Cardiac fibroblast (primary cell): ENCODE measurements at regions not wholly inside any gene's neighbourhood (a gene's known extent, or its start where the extent isn't known, plus 50 kb on each side); places are given as distances from the start of the nearest gene placed in this dataset.

Experiments used
- DNase-seq, 2 donors: peaks; one replicate each; pipeline versions ENCODE4 v3.0.0 to v3.0.0-alpha.2; 2010; ENCODE audit warnings: low read depth in 2 of 2
- H3K4me3 ChIP-seq, 2 donors: replicated peaks in 1 of 2; 1 replicate in 1 of 2; 2 replicates in 1 of 2; pipeline ENCODE4 v1.5.1; 2011; ENCODE audit warnings: low read depth in 2 of 2, low read length in 2 of 2, mild to moderate bottlenecking in 2 of 2, moderate library complexity in 1 of 2
- CTCF ChIP-seq: IDR thresholded peaks from one replicate; pipeline ENCODE4 v1.5.1; 2011; ENCODE audit warnings: low read depth, mild to moderate bottlenecking, low read length, inconsistent platforms

- DNase-seq, result peak in 1 of 2 donors; percentile 3
- no peak overlapping the region for H3K4me3 ChIP-seq
- no peak for TF ChIP-seq CTCF
Measured at GRCh38 chr5:166961913-166962312, 1329.5 kb upstream of the WWC1 start.

- TF ChIP-seq CTCF, result no peak
Measured at GRCh38 chr5:166962461-166962860, 1329.0 kb upstream of the WWC1 start.

GRCh38 chr5:166963596-166963995 lies 1327.8 kb upstream of the WWC1 start:
- no peak for DNase-seq
- no peak for TF ChIP-seq CTCF
- no peak overlapping the region for H3K4me3 ChIP-seq

More at GRCh38 chr5:166962461-166962860, 1329.0 kb upstream of the WWC1 start:
- no peak overlapping the region for H3K4me3 ChIP-seq
- peak in 1 of 2 donors; percentile 52 for DNase-seq

- H3K4me3 ChIP-seq, result no peak overlapping the region
- DNase-seq, result no peak
- no peak for TF ChIP-seq CTCF
Measured at GRCh38 chr5:166977911-166978422, 1313.5 kb upstream of the WWC1 start.

- DNase-seq, result peak in 1 of 2 donors; percentile 1
- no peak for TF ChIP-seq CTCF
- H3K4me3 ChIP-seq, result peak overlapping the region; percentile 24 to 42
Measured at GRCh38 chr5:166979307-166979895, 1312.0 kb upstream of the WWC1 start.

GRCh38 chr5:166980666-166981065 lies 1310.8 kb upstream of the WWC1 start:
- no peak overlapping the region for H3K4me3 ChIP-seq

More at GRCh38 chr5:166980666-166981065, 1310.8 kb upstream of the WWC1 start:
- no peak for DNase-seq
- TF ChIP-seq CTCF, result no peak
